ENCODE measurements at regions not wholly inside any gene's neighbourhood (a gene's known extent, or its start where the extent isn't known, plus 50 kb on each side); places are given as distances from the start of the nearest gene placed in this dataset.

DNA sequence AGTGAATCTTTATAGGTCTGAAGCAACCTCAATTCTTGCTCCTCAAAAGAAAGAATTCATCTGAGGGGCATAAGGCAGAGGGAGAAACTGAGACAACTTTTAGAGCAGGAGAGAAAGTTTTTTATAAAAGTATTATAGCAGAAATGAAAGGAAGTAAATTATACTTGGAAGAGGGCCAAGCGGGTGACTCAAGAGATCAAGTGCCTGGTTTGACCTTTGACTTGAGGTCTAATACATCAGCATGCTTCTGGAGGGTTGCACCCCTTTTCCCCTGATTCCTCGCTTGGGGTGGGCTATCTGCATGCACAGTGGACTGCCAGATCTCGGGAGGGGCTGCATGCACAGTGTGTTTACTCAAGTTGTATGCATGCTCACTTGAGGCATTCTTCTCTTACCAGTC lies 268.5 kb upstream of the LRATD1 start:
- TF ChIP-seq, protein P1, sequence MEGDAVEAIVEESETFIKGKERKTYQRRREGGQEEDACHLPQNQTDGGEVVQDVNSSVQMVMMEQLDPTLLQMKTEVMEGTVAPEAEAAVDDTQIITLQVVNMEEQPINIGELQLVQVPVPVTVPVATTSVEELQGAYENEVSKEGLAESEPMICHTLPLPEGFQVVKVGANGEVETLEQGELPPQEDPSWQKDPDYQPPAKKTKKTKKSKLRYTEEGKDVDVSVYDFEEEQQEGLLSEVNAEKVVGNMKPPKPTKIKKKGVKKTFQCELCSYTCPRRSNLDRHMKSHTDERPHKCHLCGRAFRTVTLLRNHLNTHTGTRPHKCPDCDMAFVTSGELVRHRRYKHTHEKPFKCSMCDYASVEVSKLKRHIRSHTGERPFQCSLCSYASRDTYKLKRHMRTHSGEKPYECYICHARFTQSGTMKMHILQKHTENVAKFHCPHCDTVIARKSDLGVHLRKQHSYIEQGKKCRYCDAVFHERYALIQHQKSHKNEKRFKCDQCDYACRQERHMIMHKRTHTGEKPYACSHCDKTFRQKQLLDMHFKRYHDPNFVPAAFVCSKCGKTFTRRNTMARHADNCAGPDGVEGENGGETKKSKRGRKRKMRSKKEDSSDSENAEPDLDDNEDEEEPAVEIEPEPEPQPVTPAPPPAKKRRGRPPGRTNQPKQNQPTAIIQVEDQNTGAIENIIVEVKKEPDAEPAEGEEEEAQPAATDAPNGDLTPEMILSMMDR (conservative IDR thresholded peaks at IDR 0.05), result no peak
- no peak for TF ChIP-seq ZFX (IDR thresholded peaks at IDR 0.05)

All from C4-2B (cell line).